ENCODE measurements at regions not wholly inside any gene's neighbourhood (a gene's known extent, or its start where the extent isn't known, plus 50 kb on each side); places are given as distances from the start of the nearest gene placed in this dataset.

GRCh38 chr2:47301731-47302130 is 67.4 kb upstream of the EPCAM start:
- H4K20me1 ChIP-seq (replicated peaks; ENCODE audit: control insufficient read depth, insufficient read depth, low read length), result no peaks in the 10 kb centered on the region
- ATAC-seq (no peak), DNase-seq (ENCODE audit: extremely low read depth in 1 of 4, low spot score in 3 of 4) (no peak), FAIRE-seq (no peak)
- 12% methylated on average over 4 of the region's 4 CpGs for WGBS (ENCODE audit: insufficient coverage, low coverage, missing lambda C conversion rate)
- no peaks in the 10 kb centered on the region for H3K36me3 ChIP-seq (ENCODE audit: control insufficient read depth, insufficient read depth, low read length)
- no peak overlapping the region for H3K4me3 ChIP-seq
- no peaks in the 10 kb centered on the region for H3K9me1 ChIP-seq (ENCODE audit: control insufficient read depth, insufficient read depth, low read length)
- H3K4me2 ChIP-seq (ENCODE audit: insufficient read depth, low read length), result no peak overlapping the region
- H3K27ac ChIP-seq (ENCODE audit: extremely low read depth, low read depth, low read length), result no peak overlapping the region
- H3K4me1 ChIP-seq (replicated peaks in 1 of 2; ENCODE audit: control insufficient read depth in 2 of 2, insufficient read depth in 2 of 2, low read length in 2 of 2), result peaks cover 2 to 20% of the 10 kb centered on the region in 2 experiments; a peak in 4 of 5 replicates
- no peaks in the 10 kb centered on the region for H3K79me2 ChIP-seq (ENCODE audit: control insufficient read depth, insufficient read depth, low read length)
- ChIA-PET POLR2A (no interaction called here), CTCF (ENCODE audit: low intra/inter-chr PET ratio) (no interaction called here)
- H3K9ac ChIP-seq (ENCODE audit: insufficient read depth in 1 of 2, low read depth in 2 of 2, low read length in 2 of 2), result no peak overlapping the region
- TF ChIP-seq ELK1 (CRISPR knock-in tag; IDR thresholded peaks at IDR 0.05) (no peak), RBM22 (IDR thresholded peaks at IDR 0.05; ENCODE audit: low read depth, low read length, poor library complexity, severe bottlenecking) (no peak), SMAD2 (IDR thresholded peaks at IDR 0.05; ENCODE audit: low read depth, low read length) (no peak), ATF1 (CRISPR knock-in tag; IDR thresholded peaks at IDR 0.05) (no peak), ATF1 (tag; IDR thresholded peaks at IDR 0.05) (no peak), ZNF12 (CRISPR knock-in tag; IDR thresholded peaks at IDR 0.05) (no peak)
- in situ Hi-C loops (cut with MboI) (loop anchor here (25.0 kb wide), 1 partner anchor 1314 kb away; no protein-coding TSS in a partner anchor), intact Hi-C loops (cut with micrococcal nuclease) (no loop called here)
- no peak overlapping the region for H2AFZ ChIP-seq (ENCODE audit: low read depth, low read length)
- no peaks in the 10 kb centered on the region for H3K9me3 ChIP-seq (replicated peaks; ENCODE audit: control insufficient read depth, insufficient read depth, low read depth, low read length)
- no TSS peak for BruUV-seq (replicated peaks)
- H3K27me3 ChIP-seq (ENCODE audit: control insufficient read depth in 2 of 2, insufficient read depth in 2 of 2, low read length in 2 of 2), result peaks cover 3 to 12% of the 10 kb centered on the region in 2 experiments; a peak in 4 of 5 replicates

GRCh38 chr2:47301277-47301618 is 67.9 kb upstream of the EPCAM start:
- CTCF ChIA-PET (ENCODE audit: low intra/inter-chr PET ratio), result no interaction called here
- H3K27me3 ChIP-seq (ENCODE audit: control insufficient read depth in 2 of 2, insufficient read depth in 2 of 2, low read length in 2 of 2), result peaks cover 3 to 12% of the 10 kb centered on the region in 2 experiments; a peak in 4 of 5 replicates
- POLR2A ChIA-PET, result interaction anchor here (1.1 to 1.2 kb wide), 2 partner anchors 9 kb away, joined by 3 to 5 read pairs; no protein-coding TSS in a partner anchor
- H3K36me3 ChIP-seq (ENCODE audit: control insufficient read depth, insufficient read depth, low read length), result no peaks in the 10 kb centered on the region
- H4K20me1 ChIP-seq (replicated peaks; ENCODE audit: control insufficient read depth, insufficient read depth, low read length), result no peaks in the 10 kb centered on the region
- no peaks in the 10 kb centered on the region for H3K9me3 ChIP-seq (replicated peaks; ENCODE audit: control insufficient read depth, insufficient read depth, low read depth, low read length)
- H3K4me1 ChIP-seq (replicated peaks in 1 of 2; ENCODE audit: control insufficient read depth in 2 of 2, insufficient read depth in 2 of 2, low read length in 2 of 2), result peaks cover 2 to 20% of the 10 kb centered on the region in 2 experiments; a peak in 4 of 5 replicates
- FAIRE-seq, result no peak
- H3K79me2 ChIP-seq (ENCODE audit: control insufficient read depth, insufficient read depth, low read length), result no peaks in the 10 kb centered on the region
- H3K9me1 ChIP-seq (ENCODE audit: control insufficient read depth, insufficient read depth, low read length), result no peaks in the 10 kb centered on the region
- H2AFZ ChIP-seq (ENCODE audit: low read depth, low read length), result no peak overlapping the region
- in situ Hi-C loops (cut with MboI) (loop anchor here (25.0 kb wide), 1 partner anchor 1314 kb away; no protein-coding TSS in a partner anchor), intact Hi-C loops (cut with micrococcal nuclease) (no loop called here)
- no peak overlapping the region for H3K9ac ChIP-seq (ENCODE audit: insufficient read depth in 1 of 2, low read depth in 2 of 2, low read length in 2 of 2)
- H3K4me3 ChIP-seq, result no peak overlapping the region
- WGBS (ENCODE audit: insufficient coverage, low coverage, missing lambda C conversion rate), result 7% methylated on average over 3 of the region's 3 CpGs
- H3K4me2 ChIP-seq (ENCODE audit: insufficient read depth, low read length), result no peak overlapping the region
- DNase-seq (ENCODE audit: extremely low read depth in 1 of 4, low spot score in 3 of 4), result no peak
- BruUV-seq (replicated peaks), result no TSS peak
- H3K27ac ChIP-seq (ENCODE audit: extremely low read depth, low read depth, low read length), result no peak overlapping the region
- ATAC-seq, result no peak
- TF ChIP-seq, protein P1, sequence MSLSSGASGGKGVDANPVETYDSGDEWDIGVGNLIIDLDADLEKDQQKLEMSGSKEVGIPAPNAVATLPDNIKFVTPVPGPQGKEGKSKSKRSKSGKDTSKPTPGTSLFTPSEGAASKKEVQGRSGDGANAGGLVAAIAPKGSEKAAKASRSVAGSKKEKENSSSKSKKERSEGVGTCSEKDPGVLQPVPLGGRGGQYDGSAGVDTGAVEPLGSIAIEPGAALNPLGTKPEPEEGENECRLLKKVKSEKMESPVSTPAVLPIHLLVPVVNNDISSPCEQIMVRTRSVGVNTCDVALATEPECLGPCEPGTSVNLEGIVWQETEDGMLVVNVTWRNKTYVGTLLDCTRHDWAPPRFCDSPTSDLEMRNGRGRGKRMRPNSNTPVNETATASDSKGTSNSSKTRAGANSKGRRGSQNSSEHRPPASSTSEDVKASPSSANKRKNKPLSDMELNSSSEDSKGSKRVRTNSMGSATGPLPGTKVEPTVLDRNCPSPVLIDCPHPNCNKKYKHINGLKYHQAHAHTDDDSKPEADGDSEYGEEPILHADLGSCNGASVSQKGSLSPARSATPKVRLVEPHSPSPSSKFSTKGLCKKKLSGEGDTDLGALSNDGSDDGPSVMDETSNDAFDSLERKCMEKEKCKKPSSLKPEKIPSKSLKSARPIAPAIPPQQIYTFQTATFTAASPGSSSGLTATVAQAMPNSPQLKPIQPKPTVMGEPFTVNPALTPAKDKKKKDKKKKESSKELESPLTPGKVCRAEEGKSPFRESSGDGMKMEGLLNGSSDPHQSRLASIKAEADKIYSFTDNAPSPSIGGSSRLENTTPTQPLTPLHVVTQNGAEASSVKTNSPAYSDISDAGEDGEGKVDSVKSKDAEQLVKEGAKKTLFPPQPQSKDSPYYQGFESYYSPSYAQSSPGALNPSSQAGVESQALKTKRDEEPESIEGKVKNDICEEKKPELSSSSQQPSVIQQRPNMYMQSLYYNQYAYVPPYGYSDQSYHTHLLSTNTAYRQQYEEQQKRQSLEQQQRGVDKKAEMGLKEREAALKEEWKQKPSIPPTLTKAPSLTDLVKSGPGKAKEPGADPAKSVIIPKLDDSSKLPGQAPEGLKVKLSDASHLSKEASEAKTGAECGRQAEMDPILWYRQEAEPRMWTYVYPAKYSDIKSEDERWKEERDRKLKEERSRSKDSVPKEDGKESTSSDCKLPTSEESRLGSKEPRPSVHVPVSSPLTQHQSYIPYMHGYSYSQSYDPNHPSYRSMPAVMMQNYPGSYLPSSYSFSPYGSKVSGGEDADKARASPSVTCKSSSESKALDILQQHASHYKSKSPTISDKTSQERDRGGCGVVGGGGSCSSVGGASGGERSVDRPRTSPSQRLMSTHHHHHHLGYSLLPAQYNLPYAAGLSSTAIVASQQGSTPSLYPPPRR (CRISPR knock-in tag; IDR thresholded peaks at IDR 0.05; ENCODE audit: borderline replicate concordance), result no peak
- TF ChIP-seq RCOR1 (IDR thresholded peaks at IDR 0.05; ENCODE audit: borderline replicate concordance in 1 of 2, low read depth in 2 of 2, low read length in 2 of 2) (no peak), NFE2L1 (tag; IDR thresholded peaks at IDR 0.05; ENCODE audit: borderline replicate concordance, low read depth) (no peak)

All from K562 (cell line).